Right renal pelvis (tissue), 4 donors: ENCODE measurements at regions not wholly inside any gene's neighbourhood (a gene's known extent, or its start where the extent isn't known, plus 50 kb on each side); places are given as distances from the start of the nearest gene placed in this dataset.

Source experiments
- DNase-seq, 4 donors: peaks; one replicate each; pipeline ENCODE4 v3.0.0-alpha.2; 2013; ENCODE audit warnings: low read depth in 4 of 4, low spot score in 3 of 4, missing footprints in 1 of 4

GRCh38 chr16:65178151-65178550 is 56.3 kb upstream of the CDH11 start:
- no peak for DNase-seq

GRCh38 chr16:65176603-65177002 is 54.7 kb upstream of the CDH11 start:
- DNase-seq: peak; percentile 48 to 73 (median 62)

- DNase-seq: no peak
These were observed 50.5 kb upstream of the CDH11 start for GRCh38 chr16:65172356-65172755.
